WTC11 (cell line): ENCODE measurements at regions not wholly inside any gene's neighbourhood (a gene's known extent, or its start where the extent isn't known, plus 50 kb on each side); places are given as distances from the start of the nearest gene placed in this dataset.

Experiments
- ATAC-seq: fragments of 200-7000 bp; cut with Tn5 transposase; 2 replicates; pipeline ENCODE4 v1.10.0; 2021; ENCODE audit warnings: mild to moderate bottlenecking, moderate library complexity
- CTCF ChIA-PET: fragments of 300-600 bp; sonication (Branson Sonifier 250); formaldehyde crosslinking; loops from one replicate; lab custom pipeline; 2021; ENCODE audit warnings: antibody characterized with exemption; lab: Charles Lee
- POLR2A ChIA-PET: fragments of 350-600 bp; sonication (Branson Sonifier 250); formaldehyde crosslinking; loops from one replicate; lab custom pipeline; 2021; ENCODE audit warnings: antibody characterized with exemption; lab: Charles Lee
- DNase-seq: peaks from one replicate; pipeline ENCODE4 v3.0.0; 2021; ENCODE audit warnings: low spot score
- H3K27ac Mint-ChIP-seq: 2 replicates; pipeline ENCODE4 v1.8.0; 2021; ENCODE audit warnings: mixed read lengths
- H3K27me3 Mint-ChIP-seq: 2 replicates; pipeline ENCODE4 v1.8.0; 2021; ENCODE audit warnings: low read depth, mild to moderate bottlenecking, moderate library complexity, mixed read lengths
- H3K36me3 Mint-ChIP-seq: 2 replicates; pipeline ENCODE4 v1.8.0; 2021; ENCODE audit warnings: mixed read lengths
- H3K4me1 Mint-ChIP-seq: 2 replicates; pipeline ENCODE4 v1.8.0; 2022; ENCODE audit warnings: mixed read lengths
- H3K4me3 Mint-ChIP-seq: 2 replicates; pipeline ENCODE4 v1.8.0; 2021; ENCODE audit warnings: mild to moderate bottlenecking, moderate library complexity, mixed read lengths
- H3K9me3 Mint-ChIP-seq: 2 replicates; pipeline ENCODE4 v1.8.0; 2021; ENCODE audit warnings: mixed read lengths
- CREB1 ChIP-seq: sonication (generic); formaldehyde crosslinking; IDR thresholded peaks from 2 replicates; pipeline ENCODE4 v1.8.0; 2023; ENCODE audit warnings: mild to moderate bottlenecking, missing genetic modification reagents
- CTCF ChIP-seq: fragments of 200-600 bp; IDR thresholded peaks from 2 replicates; pipeline ENCODE4 v1.8.0; 2022; ENCODE audit warnings: antibody characterized with exemption
- EMX1 ChIP-seq: fragments of 250-450 bp; sonication (Bioruptor Pico); IDR thresholded peaks from 2 replicates; pipeline ENCODE4 v1.8.0; 2021; ENCODE audit warnings: mild to moderate bottlenecking
- GABPB1 ChIP-seq: sonication (generic); formaldehyde crosslinking; IDR thresholded peaks from 2 replicates; pipeline ENCODE4 v1.8.1; 2023; ENCODE audit warnings: mild to moderate bottlenecking, missing genetic modification reagents
- HMGA2 ChIP-seq: fragments of 250-450 bp; sonication (Bioruptor Pico); IDR thresholded peaks from 2 replicates; pipeline ENCODE4 v1.4.0; 2021; ENCODE audit warnings: mild to moderate bottlenecking, moderate library complexity
- IRF2 ChIP-seq: sonication (generic); formaldehyde crosslinking; IDR thresholded peaks from 2 replicates; pipeline ENCODE4 v1.8.0; 2022; ENCODE audit warnings: low read depth, missing genetic modification reagents, borderline replicate concordance
- JUN ChIP-seq: sonication (generic); formaldehyde crosslinking; IDR thresholded peaks from 2 replicates; pipeline ENCODE4 v1.8.0; 2023; ENCODE audit warnings: mild to moderate bottlenecking, missing genetic modification reagents
- NFATC4 ChIP-seq: fragments of 250-450 bp; sonication (Bioruptor Pico); IDR thresholded peaks from 2 replicates; pipeline ENCODE4 v1.9.0; 2021; ENCODE audit warnings: mild to moderate bottlenecking
- NR2C2 ChIP-seq: sonication (generic); formaldehyde crosslinking; IDR thresholded peaks from 2 replicates; pipeline ENCODE4 v1.8.0; 2022; ENCODE audit warnings: mild to moderate bottlenecking, missing genetic modification reagents
- PRDM15 ChIP-seq: sonication (generic); formaldehyde crosslinking; IDR thresholded peaks from 2 replicates; pipeline ENCODE4 v1.8.0; 2022; ENCODE audit warnings: missing genetic modification reagents
- SMAD3 ChIP-seq: sonication (generic); formaldehyde crosslinking; IDR thresholded peaks from 2 replicates; pipeline ENCODE4 v1.8.0; 2022; ENCODE audit warnings: missing genetic modification reagents, mild to moderate bottlenecking, borderline replicate concordance
- SMAD4 ChIP-seq: sonication (generic); formaldehyde crosslinking; IDR thresholded peaks from 2 replicates; pipeline ENCODE4 v1.8.0; 2022; ENCODE audit warnings: mild to moderate bottlenecking, missing genetic modification reagents
- ZBTB21 ChIP-seq: sonication (generic); formaldehyde crosslinking; IDR thresholded peaks from 2 replicates; pipeline ENCODE4 v1.8.1; 2023; ENCODE audit warnings: mild to moderate bottlenecking, missing genetic modification reagents, borderline replicate concordance
- ZNF423 ChIP-seq: fragments of 250-450 bp; sonication (Bioruptor Pico); IDR thresholded peaks from 2 replicates; pipeline ENCODE4 v2.1.2; 2022; ENCODE audit warnings: mild to moderate bottlenecking, moderate library complexity
- ZNF425 ChIP-seq: fragments of 250-450 bp; sonication (Bioruptor Pico); conservative IDR thresholded peaks from 2 replicates; pipeline ENCODE4 v1.9.0; 2021; ENCODE audit warnings: mild to moderate bottlenecking
- ZNF671 ChIP-seq: fragments of 250-450 bp; sonication (Bioruptor Pico); IDR thresholded peaks from 2 replicates; pipeline ENCODE4 v1.8.0; 2021; ENCODE audit warnings: mild to moderate bottlenecking
- TF ChIP-seq, protein P1 (sequence below): sonication (generic); formaldehyde crosslinking; IDR thresholded peaks from 2 replicates; pipeline ENCODE4 v1.8.0; 2022; ENCODE audit warnings: mild to moderate bottlenecking, missing genetic modification reagents
- TF ChIP-seq, protein P2 (sequence below): fragments of 250-450 bp; sonication (Bioruptor Pico); IDR thresholded peaks from 2 replicates; pipeline ENCODE4 v1.9.0; 2021; ENCODE audit warnings: mild to moderate bottlenecking
- TF ChIP-seq, protein P3 (sequence below): fragments of 250-450 bp; sonication (Bioruptor Pico); IDR thresholded peaks from 2 replicates; pipeline ENCODE4 v2.1.2; 2022; ENCODE audit warnings: mild to moderate bottlenecking, moderate library complexity

GRCh38 chr9:104386013-104386412, 118.0 kb upstream of the OR13F1 start (continued):
- TF ChIP-seq NR2C2 (CRISPR knock-in tag), result no peak
- no peak for TF ChIP-seq GABPB1 (CRISPR knock-in tag)
- TF ChIP-seq SMAD3, result no peak
- TF ChIP-seq ZBTB21, result no peak
- no peak for TF ChIP-seq ZNF671 (CRISPR knock-in tag)

- Mint-ChIP-seq H3K9me3 (no peaks in the 10 kb centered on the region), H3K4me3 (no peak overlapping the region), H3K36me3 (no peaks in the 10 kb centered on the region), H3K27me3 (no peaks in the 10 kb centered on the region), H3K4me1 (peaks cover 15% of the 10 kb centered on the region), H3K27ac (no peak overlapping the region)
- DNase-seq (no peak), ATAC-seq (peak; percentile 95)
- ChIA-PET CTCF (interaction anchor here (1.0 to 2.4 kb wide), 8 partner anchors 8 to 357 kb away, joined by 3 to 36 read pairs (median 5); no protein-coding TSS in a partner anchor), POLR2A (no interaction called here)
- TF ChIP-seq, protein P1, sequence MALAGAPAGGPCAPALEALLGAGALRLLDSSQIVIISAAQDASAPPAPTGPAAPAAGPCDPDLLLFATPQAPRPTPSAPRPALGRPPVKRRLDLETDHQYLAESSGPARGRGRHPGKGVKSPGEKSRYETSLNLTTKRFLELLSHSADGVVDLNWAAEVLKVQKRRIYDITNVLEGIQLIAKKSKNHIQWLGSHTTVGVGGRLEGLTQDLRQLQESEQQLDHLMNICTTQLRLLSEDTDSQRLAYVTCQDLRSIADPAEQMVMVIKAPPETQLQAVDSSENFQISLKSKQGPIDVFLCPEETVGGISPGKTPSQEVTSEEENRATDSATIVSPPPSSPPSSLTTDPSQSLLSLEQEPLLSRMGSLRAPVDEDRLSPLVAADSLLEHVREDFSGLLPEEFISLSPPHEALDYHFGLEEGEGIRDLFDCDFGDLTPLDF (CRISPR knock-in tag), result no peak
- TF ChIP-seq IRF2 (CRISPR knock-in tag) (no peak), EMX1 (CRISPR knock-in tag) (no peak), SMAD4 (CRISPR knock-in tag) (no peak), ZNF423 (no peak), PRDM15 (CRISPR knock-in tag) (no peak), CTCF (peak; percentile 62)
- TF ChIP-seq, protein P2, sequence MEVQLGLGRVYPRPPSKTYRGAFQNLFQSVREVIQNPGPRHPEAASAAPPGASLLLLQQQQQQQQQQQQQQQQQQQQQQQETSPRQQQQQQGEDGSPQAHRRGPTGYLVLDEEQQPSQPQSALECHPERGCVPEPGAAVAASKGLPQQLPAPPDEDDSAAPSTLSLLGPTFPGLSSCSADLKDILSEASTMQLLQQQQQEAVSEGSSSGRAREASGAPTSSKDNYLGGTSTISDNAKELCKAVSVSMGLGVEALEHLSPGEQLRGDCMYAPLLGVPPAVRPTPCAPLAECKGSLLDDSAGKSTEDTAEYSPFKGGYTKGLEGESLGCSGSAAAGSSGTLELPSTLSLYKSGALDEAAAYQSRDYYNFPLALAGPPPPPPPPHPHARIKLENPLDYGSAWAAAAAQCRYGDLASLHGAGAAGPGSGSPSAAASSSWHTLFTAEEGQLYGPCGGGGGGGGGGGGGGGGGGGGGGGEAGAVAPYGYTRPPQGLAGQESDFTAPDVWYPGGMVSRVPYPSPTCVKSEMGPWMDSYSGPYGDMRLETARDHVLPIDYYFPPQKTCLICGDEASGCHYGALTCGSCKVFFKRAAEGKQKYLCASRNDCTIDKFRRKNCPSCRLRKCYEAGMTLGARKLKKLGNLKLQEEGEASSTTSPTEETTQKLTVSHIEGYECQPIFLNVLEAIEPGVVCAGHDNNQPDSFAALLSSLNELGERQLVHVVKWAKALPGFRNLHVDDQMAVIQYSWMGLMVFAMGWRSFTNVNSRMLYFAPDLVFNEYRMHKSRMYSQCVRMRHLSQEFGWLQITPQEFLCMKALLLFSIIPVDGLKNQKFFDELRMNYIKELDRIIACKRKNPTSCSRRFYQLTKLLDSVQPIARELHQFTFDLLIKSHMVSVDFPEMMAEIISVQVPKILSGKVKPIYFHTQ (CRISPR knock-in tag), result no peak
These were observed 117.5 kb upstream of the OR13F1 start for GRCh38 chr9:104386425-104387069.

DNA sequence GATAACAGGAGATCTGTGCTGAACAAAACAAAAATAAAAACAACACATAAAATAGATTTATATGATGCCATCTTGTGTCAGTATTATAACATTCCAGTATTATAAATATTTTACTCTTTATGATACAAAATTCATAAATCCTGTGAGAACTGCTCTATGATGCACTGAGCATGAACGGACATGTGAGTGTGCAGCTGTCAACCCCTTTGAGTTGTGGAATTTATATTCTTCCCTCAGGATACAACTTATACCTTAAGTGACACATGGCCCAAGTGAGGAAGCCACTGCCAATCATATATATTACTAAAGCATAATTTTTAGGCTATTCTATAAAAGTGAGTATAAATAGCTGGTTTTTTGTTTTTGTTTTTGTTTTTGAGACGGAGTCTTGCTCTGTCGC, 116.0 kb upstream of the OR13F1 start:
- ATAC-seq, result no peak
- H3K36me3 Mint-ChIP-seq, result no peaks in the 10 kb centered on the region
- DNase-seq, result no peak
- no peaks in the 10 kb centered on the region for H3K27me3 Mint-ChIP-seq
- CTCF ChIA-PET, result no interaction called here
- POLR2A ChIA-PET, result no interaction called here
- no peak overlapping the region for H3K27ac Mint-ChIP-seq
- H3K4me1 Mint-ChIP-seq, result peaks cover 15% of the 10 kb centered on the region
- no peak overlapping the region for H3K4me3 Mint-ChIP-seq
- no peaks in the 10 kb centered on the region for H3K9me3 Mint-ChIP-seq
- TF ChIP-seq, protein P3, sequence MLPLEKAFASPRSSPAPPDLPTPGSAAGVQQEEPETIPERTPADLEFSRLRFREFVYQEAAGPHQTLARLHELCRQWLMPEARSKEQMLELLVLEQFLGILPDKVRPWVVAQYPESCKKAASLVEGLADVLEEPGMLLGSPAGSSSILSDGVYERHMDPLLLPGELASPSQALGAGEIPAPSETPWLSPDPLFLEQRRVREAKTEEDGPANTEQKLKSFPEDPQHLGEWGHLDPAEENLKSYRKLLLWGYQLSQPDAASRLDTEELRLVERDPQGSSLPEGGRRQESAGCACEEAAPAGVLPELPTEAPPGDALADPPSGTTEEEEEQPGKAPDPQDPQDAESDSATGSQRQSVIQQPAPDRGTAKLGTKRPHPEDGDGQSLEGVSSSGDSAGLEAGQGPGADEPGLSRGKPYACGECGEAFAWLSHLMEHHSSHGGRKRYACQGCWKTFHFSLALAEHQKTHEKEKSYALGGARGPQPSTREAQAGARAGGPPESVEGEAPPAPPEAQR (CRISPR knock-in tag), result no peak
- TF ChIP-seq NFATC4 (CRISPR knock-in tag) (no peak), HMGA2 (CRISPR knock-in tag) (no peak), CREB1 (no peak), ZNF425 (CRISPR knock-in tag) (no peak), JUN (CRISPR knock-in tag) (no peak)
